GM21515 (cell line): ENCODE measurements at regions not wholly inside any gene's neighbourhood (a gene's known extent, or its start where the extent isn't known, plus 50 kb on each side); places are given as distances from the start of the nearest gene placed in this dataset.
"Not testable (repeated sequence)": the region's sequence is repeated elsewhere in the genome, so short reads cannot be mapped to it uniquely, and the experiment has no call there.

Experiments
- ATAC-seq: cut with Tn5 transposase; IDR thresholded peaks from one replicate; pipeline ENCODE4 v1.9.1; 2021; ENCODE audit not compliant: unreplicated experiment

- ATAC-seq: not testable (repeated sequence)
Observed at GRCh38 chr6:120931520-120932180, 402.6 kb downstream of the TBC1D32 start.

GRCh38 chr6:120930500-120930899 lies 403.8 kb downstream of the TBC1D32 start:
- not testable (repeated sequence) for ATAC-seq

- ATAC-seq: no peak
Observed at GRCh38 chr6:120924214-120924613, 410.1 kb downstream of the TBC1D32 start.

GRCh38 chr6:120918137-120918536 lies 416.1 kb downstream of the TBC1D32 start:
- ATAC-seq: peak; percentile 51

GRCh38 chr6:120916844-120917243 lies 417.4 kb downstream of the TBC1D32 start:
- no peak for ATAC-seq

- no peak for ATAC-seq
Observed at GRCh38 chr6:120913486-120913885, 420.8 kb downstream of the TBC1D32 start.

- ATAC-seq: no peak
Observed at GRCh38 chr6:120908767-120909166, 425.5 kb downstream of the TBC1D32 start.

GRCh38 chr6:120903836-120904235 lies 430.4 kb downstream of the TBC1D32 start:
- no peak for ATAC-seq

- no peak for ATAC-seq
Observed at GRCh38 chr6:120899932-120900331, 434.3 kb downstream of the TBC1D32 start.

- no peak for ATAC-seq
Observed at GRCh38 chr6:120894077-120894476, 440.2 kb downstream of the TBC1D32 start.

GRCh38 chr6:120876931-120877330 lies 457.3 kb downstream of the TBC1D32 start:
- no peak for ATAC-seq

GRCh38 chr6:120876424-120876823 lies 457.9 kb downstream of the TBC1D32 start:
- ATAC-seq: no peak

- ATAC-seq: no peak
Observed at GRCh38 chr6:120875900-120876299, 458.4 kb downstream of the TBC1D32 start.

GRCh38 chr6:120874422-120874821 lies 459.9 kb downstream of the TBC1D32 start:
- ATAC-seq: no peak

GRCh38 chr6:120873125-120873865 lies 461.0 kb downstream of the TBC1D32 start:
- ATAC-seq: no peak

GRCh38 chr6:120872262-120872578 lies 462.1 kb downstream of the TBC1D32 start:
- no peak for ATAC-seq

- ATAC-seq: no peak
Observed at GRCh38 chr6:120871416-120872261, 462.6 kb downstream of the TBC1D32 start.

- ATAC-seq: no peak
Observed at GRCh38 chr6:120869397-120869796, 464.9 kb downstream of the TBC1D32 start.

GRCh38 chr6:120857422-120857821 lies 476.9 kb downstream of the TBC1D32 start:
- ATAC-seq: no peak

- ATAC-seq: no peak
Observed at GRCh38 chr6:120854583-120854982, 479.7 kb downstream of the TBC1D32 start.

GRCh38 chr6:120853489-120853888 lies 480.8 kb downstream of the TBC1D32 start:
- ATAC-seq: no peak
